Stimulated activated CD4-positive, alpha-beta T cell treated with anti-CD3 and anti-CD28 coated beads, Interleukin-1b, Interleukin-23, amount 100 ng/mL, for 48 hours (primary cell): ENCODE measurements at regions not wholly inside any gene's neighbourhood (a gene's known extent, or its start where the extent isn't known, plus 50 kb on each side); places are given as distances from the start of the nearest gene placed in this dataset.

ENCODE experiments used
- DNase-seq: peaks from one replicate; pipeline ENCODE4 v3.0.0-alpha.2; 2020

- no peak for DNase-seq
Observed at GRCh38 chr4:58175024-58175423, 1064.8 kb upstream of the IGFBP7 start.

GRCh38 chr4:58166490-58166889 is 1056.3 kb upstream of the IGFBP7 start:
- no peak for DNase-seq

- DNase-seq: no peak
Observed at GRCh38 chr4:58163156-58163555, 1053.0 kb upstream of the IGFBP7 start.

DNA sequence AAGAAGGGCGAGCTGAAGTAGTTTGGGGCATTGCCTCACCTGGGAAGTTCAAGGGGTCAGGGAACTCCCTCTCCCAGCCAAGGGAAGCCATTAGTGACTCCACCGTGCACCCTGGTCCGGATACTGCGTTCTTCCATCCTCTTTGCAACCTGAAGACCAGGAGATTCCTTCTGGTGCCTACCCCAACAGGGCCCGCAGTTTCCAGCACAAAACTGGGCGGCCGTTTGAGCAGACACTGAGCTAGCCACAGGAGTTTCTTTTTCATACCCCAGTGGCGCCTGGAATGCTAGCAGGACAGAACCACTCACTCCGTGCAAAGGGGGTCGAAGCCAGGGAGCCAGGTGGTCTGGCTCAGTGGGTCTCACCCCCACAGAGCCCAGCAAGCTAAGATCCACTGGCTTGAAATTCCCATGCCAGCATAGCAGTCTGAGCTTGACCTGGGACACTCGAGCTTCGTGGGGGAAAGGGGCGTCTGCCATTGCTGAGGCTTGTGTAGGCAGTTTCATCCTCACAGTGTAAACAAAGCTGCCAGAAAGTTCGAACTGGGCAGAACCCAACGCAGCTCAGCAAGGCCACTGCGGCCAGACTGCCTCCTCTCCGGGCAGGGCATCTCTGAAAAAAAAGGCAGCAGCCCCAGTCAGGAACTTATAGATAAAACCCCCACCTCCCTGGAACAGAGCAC is 1039.4 kb upstream of the IGFBP7 start:
- no peak for DNase-seq

DNA sequence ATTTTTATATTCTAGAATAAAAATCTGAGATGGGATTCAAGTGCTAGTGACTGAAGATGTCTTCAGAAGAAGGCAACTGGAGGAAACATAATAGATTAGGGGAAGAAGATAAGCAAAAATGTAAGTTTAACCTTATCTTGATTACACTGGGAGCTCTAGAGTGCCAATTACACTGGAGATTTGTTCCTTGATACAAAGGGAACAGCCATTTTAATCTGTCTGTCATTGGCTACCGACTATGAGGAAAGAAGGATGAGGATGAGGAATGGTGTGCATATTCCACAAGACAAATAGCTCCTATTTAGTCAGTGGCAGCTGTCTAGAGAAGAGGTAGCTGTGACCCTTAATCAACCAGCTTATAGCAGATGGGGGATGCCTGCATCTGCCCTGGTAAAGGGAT is 1034.5 kb upstream of the IGFBP7 start:
- no peak for DNase-seq

DNA sequence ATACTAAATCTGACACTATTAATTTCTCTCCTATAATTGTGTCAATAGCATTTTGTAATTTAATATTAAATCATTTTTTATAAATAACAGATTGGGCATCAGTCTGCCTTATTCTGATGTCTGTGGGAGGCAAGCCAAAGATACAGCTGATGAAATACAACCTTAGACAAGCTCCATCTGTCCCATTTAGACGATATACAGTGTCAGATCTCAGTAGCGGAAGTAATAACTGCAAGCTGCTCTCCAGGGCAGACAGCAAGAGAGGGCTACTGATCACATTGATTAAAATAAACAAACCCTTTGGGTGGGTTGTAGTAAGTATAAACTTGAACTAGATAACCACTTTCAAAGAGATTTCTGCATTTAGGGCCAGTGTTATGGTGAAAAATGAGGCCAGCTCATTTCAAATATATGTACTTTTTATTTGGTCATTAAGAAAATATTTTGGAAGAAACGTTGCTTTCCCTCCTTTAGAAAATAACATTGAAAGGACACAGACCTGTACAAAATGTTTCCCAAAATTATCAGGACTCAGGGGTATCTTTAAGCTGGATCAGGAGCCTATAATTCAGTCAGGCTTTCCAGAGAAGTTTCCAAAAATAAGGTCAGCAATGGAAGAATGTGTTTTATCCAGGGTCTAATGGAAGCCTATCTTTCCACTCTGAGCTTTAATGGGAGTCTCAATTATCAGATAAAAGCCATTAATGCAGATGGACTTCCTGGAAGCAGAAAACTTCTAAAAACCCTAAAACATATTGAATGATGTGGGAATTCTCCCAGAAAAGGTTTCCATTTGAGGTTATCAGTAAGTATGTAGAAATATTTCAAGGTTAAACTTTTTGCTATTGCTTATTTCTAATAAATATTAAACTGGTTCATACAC is 1028.8 kb upstream of the IGFBP7 start:
- DNase-seq: no peak

- DNase-seq: no peak
Observed at GRCh38 chr4:58136604-58137003, 1026.4 kb upstream of the IGFBP7 start.

DNA sequence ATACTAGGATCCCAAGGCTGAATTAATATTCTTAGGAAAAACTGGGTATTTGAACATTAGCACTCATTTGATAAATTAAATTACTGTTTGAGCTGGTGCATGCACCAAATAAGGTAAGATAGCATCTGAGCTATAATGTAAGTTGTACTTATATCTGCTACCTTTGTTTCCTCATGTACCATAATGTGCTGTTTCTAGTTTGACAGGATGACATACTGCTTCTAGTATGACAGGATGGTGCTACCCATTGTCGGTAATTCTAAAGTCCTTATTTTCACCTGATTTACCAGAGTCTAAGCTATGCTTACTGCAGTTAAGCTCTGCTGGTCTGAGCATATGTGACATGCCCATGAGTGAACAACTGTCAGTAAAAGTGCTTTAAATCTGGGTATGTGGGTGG is 1017.5 kb upstream of the IGFBP7 start:
- DNase-seq: no peak

DNA sequence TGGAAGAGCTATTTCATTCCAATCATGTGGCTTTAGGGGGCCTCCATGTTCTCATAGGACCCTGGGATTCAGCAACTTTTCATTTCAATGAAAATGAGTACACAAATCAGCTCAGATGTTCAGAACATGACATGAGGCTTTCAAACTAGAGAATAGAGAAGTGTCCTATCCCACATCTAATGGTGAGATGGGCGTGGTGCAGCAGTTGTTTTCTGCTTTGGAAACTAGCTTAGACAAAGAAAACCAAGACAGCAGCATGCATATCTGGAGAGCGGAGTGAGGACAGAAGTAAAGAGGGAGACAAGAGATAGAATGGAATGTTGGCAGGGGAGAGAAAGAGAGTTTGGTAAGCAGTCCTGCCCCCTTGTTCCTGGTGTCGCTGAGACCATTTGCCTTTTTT is 1009.1 kb upstream of the IGFBP7 start:
- DNase-seq: no peak

DNA sequence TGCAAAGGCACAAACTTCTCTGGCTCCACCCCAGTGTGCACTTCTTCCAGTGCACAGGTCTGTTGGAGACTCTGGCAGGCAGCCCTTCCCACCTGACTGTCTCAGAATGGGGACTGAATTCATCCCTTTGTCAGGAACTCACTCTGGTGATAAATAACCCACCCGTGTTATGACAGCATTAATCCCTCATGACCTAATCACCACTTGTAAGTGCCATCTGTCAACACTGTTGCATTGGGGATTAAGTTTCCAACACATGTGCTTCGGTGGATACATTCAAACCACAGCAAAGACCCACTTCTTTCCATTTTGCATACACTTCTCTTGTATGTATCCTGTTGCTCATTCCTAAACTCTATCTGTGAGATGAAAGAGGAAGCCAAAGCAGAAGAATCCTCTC is 1002.9 kb upstream of the IGFBP7 start:
- no peak for DNase-seq

- DNase-seq: no peak
Observed at GRCh38 chr4:58111818-58112217, 1001.6 kb upstream of the IGFBP7 start.

DNA sequence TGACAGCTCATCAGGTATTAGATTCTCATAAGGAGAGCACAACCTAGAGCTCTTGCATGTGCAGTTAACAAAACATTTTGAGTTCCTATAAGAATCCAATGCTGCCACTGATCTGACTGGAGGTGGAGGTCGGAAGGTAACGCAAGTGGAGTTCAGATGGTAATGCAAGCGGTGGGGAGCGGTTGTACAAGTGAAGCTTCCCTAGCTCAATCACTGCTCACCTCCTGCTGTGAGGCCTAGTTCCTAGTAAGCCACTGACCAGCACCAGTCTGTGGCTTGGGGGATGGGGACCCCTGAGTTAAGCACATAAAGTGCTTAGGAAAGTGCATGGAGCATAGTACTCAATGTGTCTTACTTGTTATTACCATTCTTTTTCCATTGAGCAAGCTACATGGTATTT is 983.2 kb upstream of the IGFBP7 start:
- no peak for DNase-seq

DNA sequence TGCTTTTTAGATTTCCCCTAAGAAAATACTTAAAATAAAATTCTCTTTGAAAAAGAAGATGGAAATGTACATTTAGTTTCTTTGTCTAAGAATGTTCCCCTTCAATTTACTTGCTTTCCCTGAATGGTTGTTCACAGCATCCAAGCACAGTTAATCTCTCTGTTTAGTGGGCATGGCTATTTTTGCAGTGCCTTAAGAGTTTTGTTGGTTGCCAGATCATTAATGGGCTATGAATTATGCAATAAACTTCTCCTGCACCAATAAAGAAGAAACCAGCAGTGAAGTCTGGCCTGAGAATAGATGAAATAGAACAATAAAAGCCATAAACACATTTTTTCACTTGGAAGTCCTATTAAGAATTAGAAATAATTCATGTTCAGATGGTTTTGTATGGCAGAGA is 980.4 kb upstream of the IGFBP7 start:
- no peak for DNase-seq

GRCh38 chr4:58081356-58081755 is 971.2 kb upstream of the IGFBP7 start:
- DNase-seq: no peak

DNA sequence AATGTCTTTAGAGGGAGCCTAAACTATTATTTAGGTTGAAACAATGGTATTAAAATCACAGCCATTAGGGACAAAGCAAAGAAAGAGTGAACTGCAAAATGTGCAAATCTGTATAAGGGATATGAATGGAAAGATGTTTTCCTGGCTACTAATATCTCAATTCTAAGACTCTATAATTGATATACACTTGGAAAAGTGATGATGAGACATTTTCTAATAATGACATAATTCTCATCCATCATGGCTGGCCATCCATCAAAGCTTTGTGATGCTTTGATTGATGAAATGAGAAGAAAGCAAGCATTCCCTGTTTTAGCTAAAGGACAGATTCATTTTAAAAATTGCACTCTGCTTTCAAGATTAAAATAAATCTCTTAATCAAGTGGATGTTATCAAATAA is 965.5 kb upstream of the IGFBP7 start:
- no peak for DNase-seq

GRCh38 chr4:58074382-58074781 is 964.2 kb upstream of the IGFBP7 start:
- DNase-seq: no peak

DNA sequence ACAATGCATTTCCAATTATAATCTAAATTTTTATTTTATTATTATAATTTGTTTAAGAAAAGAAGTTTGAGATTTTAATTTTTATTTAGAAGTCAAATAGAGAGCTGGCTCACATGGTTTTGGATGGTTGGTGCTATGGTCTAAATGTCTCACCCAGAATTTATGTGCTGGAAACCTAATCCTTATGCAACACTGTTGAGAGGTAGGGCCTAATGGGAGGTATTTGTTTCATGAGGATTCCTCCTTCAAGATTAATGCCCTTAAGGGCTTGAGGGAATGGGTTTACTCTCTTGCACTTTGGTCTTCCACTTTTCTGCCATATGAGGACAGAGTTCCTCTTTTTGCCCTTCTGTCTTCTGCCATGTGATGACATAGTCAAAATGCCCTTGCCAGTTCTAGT is 960.5 kb upstream of the IGFBP7 start:
- DNase-seq: no peak

- no peak for DNase-seq
Observed at GRCh38 chr4:58064653-58065052, 954.5 kb upstream of the IGFBP7 start.

DNA sequence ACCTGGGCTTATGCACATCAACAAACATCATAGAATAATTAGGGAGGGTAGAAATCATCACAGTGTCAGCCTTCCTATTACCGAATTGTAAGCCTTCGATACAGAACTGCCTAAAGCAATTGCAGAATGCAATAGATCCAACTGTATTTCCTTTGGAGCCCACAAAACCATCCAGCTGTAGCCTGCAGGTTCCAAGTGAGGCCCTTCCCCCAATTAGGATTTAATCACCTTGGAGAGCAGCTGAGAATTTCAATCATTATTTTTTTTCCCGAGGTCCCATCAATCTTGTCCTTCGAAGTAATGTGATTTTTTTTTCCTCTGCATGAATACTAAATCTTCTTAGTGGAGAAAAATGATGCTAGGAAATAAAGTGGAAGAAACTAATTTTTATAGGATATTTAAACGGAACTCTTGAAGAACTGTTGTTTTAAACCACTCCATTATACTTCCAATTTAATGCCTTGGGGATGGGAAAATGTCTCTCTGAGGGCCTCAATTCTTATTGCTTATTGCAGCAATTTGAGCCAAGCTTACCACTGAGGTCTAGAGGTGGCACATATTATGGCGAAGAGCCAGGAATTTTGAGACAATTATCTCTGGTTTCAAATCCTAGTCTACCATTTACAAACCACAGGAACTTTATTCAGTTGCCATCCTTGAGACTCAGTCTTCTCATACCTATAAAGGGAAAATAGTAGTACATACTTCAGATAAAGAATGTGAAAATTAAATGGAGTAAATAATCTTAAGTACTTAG is 953.4 kb upstream of the IGFBP7 start:
- DNase-seq: no peak

DNA sequence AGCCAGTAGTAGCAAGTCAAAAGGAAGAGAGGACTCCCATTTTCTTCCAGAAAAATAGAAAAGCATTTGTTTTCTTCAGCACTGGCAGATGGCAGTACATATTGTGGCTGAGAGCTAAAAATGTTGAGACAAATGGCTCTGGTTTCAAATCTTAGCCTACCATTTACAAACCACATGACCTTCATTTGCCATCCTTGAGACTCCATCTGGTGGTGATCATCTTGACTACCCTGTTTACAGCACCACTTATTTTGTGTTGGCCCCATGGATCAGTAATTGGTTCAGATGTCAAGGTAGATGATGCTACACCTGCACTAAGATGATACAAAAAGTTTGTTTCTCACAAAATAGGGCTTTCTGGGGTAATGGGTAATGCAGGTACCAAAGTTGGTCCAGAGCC is 951.8 kb upstream of the IGFBP7 start:
- DNase-seq: no peak

GRCh38 chr4:58050439-58050838 is 940.3 kb upstream of the IGFBP7 start:
- no peak for DNase-seq

DNA sequence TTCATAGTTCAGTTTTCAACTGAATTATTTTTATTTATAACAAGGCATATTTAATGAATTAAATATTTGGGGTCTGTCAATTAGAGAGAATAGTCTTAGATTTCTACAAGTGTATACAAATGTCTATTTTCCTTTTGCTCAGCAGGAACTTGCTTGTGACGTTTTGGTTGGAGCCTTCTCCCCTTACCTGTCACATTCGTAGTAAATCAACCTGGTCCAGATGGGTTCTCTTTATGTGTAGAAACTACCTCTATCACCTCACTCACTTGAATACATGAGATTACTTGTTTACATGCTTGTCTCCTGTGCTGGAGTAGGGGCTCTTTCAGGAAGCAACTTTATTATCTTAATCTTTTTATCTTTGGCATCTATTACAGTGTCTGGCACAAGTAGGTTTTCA is 938.3 kb upstream of the IGFBP7 start:
- no peak for DNase-seq

- no peak for DNase-seq
Observed at GRCh38 chr4:58042176-58042575, 932.0 kb upstream of the IGFBP7 start.

GRCh38 chr4:57993944-57994343 is 883.8 kb upstream of the IGFBP7 start:
- DNase-seq: no peak
